ENCODE measurements at regions not wholly inside any gene's neighbourhood (a gene's known extent, or its start where the extent isn't known, plus 50 kb on each side); places are given as distances from the start of the nearest gene placed in this dataset.

GRCh38 chr11:91366816-91367215, 857.8 kb upstream of the FAT3 start:
- no peak for DNase-seq (ENCODE audit: low read depth)
- TF ChIP-seq CTCF (conservative IDR thresholded peaks at IDR 0.05; ENCODE audit: low read depth, low read length): no peak
- H3K4me3 ChIP-seq (ENCODE audit: low read depth, low read length): no peak overlapping the region

- no peak for DNase-seq (ENCODE audit: low read depth)
- no peak for TF ChIP-seq CTCF (conservative IDR thresholded peaks at IDR 0.05; ENCODE audit: low read depth, low read length)
- H3K4me3 ChIP-seq (ENCODE audit: low read depth, low read length): no peak overlapping the region
These were observed 858.5 kb upstream of the FAT3 start for GRCh38 chr11:91365986-91366585.

GRCh38 chr11:91350931-91351330, 873.7 kb upstream of the FAT3 start:
- no peak for DNase-seq (ENCODE audit: low read depth)
- no peak for TF ChIP-seq CTCF (conservative IDR thresholded peaks at IDR 0.05; ENCODE audit: low read depth, low read length)

GRCh38 chr11:91326751-91327150, 897.9 kb upstream of the FAT3 start:
- DNase-seq (ENCODE audit: low read depth): no peak
- no peak for TF ChIP-seq CTCF (conservative IDR thresholded peaks at IDR 0.05; ENCODE audit: low read depth, low read length)
- H3K4me3 ChIP-seq (ENCODE audit: low read depth, low read length): no peak overlapping the region

More at GRCh38 chr11:91350931-91351330, 873.7 kb upstream of the FAT3 start:
- no peak overlapping the region for H3K4me3 ChIP-seq (ENCODE audit: low read depth, low read length)

- DNase-seq (ENCODE audit: low read depth): no peak
- no peak for TF ChIP-seq CTCF (conservative IDR thresholded peaks at IDR 0.05; ENCODE audit: low read depth, low read length)
- no peak overlapping the region for H3K4me3 ChIP-seq (ENCODE audit: low read depth, low read length)
These were observed 898.3 kb upstream of the FAT3 start for GRCh38 chr11:91326280-91326679.

- H3K4me3 ChIP-seq (ENCODE audit: low read depth, low read length): no peak overlapping the region
- TF ChIP-seq CTCF (conservative IDR thresholded peaks at IDR 0.05; ENCODE audit: low read depth, low read length): no peak
- DNase-seq (ENCODE audit: low read depth): no peak
These were observed 910.1 kb upstream of the FAT3 start for GRCh38 chr11:91314521-91314920.

GRCh38 chr11:91312541-91312940, 912.1 kb upstream of the FAT3 start:
- no peak overlapping the region for H3K4me3 ChIP-seq (ENCODE audit: low read depth, low read length)
- TF ChIP-seq CTCF (conservative IDR thresholded peaks at IDR 0.05; ENCODE audit: low read depth, low read length): no peak
- no peak for DNase-seq (ENCODE audit: low read depth)
